HL-60 (cell line): ENCODE measurements at regions not wholly inside any gene's neighbourhood (a gene's known extent, or its start where the extent isn't known, plus 50 kb on each side); places are given as distances from the start of the nearest gene placed in this dataset.

Source experiments
- CTCF ChIP-seq: IDR thresholded peaks from one replicate; pipeline ENCODE4 v1.5.1; 2011; ENCODE audit warnings: low read length, control low read depth, inconsistent platforms; ENCODE audit not compliant: insufficient read depth
- GABPA ChIP-seq: IDR thresholded peaks from 2 replicates; pipeline ENCODE4 v1.6.1; 2012; ENCODE audit warnings: low read depth
- POLR2AphosphoS5 ChIP-seq: IDR thresholded peaks from 2 replicates; pipeline ENCODE4 v1.6.1; 2012; ENCODE audit warnings: low read depth
- REST ChIP-seq: IDR thresholded peaks from 2 replicates; pipeline ENCODE4 v1.6.1; 2012; ENCODE audit warnings: low read depth; ENCODE audit not compliant: insufficient replicate concordance

- TF ChIP-seq REST, result no peak
- no peak for TF ChIP-seq CTCF
- no peak for TF ChIP-seq POLR2AphosphoS5
- TF ChIP-seq GABPA, result no peak
These were observed 1243.7 kb upstream of the PCDH20 start for GRCh38 chr13:62659365-62659764.
